ENCODE measurements at regions not wholly inside any gene's neighbourhood (a gene's known extent, or its start where the extent isn't known, plus 50 kb on each side); places are given as distances from the start of the nearest gene placed in this dataset.

DNA sequence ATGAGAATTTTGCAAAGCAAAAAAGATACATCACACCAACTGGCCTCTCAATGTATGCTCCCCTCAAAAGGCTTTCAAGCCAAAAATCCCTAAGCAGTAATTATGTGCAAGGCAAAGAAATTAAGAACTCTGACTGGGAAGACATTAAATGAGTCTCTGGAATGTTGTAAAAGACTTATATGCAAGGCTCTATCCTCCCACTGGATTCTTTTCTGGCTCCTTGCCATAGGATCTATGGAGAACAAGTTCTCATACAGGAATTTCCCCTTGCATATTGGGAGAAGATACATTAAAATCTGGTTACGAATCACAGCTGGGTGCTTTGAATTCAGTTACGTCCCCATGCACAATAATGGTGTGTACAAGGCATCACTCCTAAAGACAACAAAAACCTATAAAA is 73.4 kb upstream of the ATL2 start:
- TF ChIP-seq, protein P1, sequence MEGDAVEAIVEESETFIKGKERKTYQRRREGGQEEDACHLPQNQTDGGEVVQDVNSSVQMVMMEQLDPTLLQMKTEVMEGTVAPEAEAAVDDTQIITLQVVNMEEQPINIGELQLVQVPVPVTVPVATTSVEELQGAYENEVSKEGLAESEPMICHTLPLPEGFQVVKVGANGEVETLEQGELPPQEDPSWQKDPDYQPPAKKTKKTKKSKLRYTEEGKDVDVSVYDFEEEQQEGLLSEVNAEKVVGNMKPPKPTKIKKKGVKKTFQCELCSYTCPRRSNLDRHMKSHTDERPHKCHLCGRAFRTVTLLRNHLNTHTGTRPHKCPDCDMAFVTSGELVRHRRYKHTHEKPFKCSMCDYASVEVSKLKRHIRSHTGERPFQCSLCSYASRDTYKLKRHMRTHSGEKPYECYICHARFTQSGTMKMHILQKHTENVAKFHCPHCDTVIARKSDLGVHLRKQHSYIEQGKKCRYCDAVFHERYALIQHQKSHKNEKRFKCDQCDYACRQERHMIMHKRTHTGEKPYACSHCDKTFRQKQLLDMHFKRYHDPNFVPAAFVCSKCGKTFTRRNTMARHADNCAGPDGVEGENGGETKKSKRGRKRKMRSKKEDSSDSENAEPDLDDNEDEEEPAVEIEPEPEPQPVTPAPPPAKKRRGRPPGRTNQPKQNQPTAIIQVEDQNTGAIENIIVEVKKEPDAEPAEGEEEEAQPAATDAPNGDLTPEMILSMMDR (conservative IDR thresholded peaks at IDR 0.05) = no peak
- no peak for TF ChIP-seq EZH2 (IDR thresholded peaks at IDR 0.05; ENCODE audit: low read depth)

Data from PC-9 (cell line).